ENCODE measurements at regions not wholly inside any gene's neighbourhood (a gene's known extent, or its start where the extent isn't known, plus 50 kb on each side); places are given as distances from the start of the nearest gene placed in this dataset.

GRCh38 chr16:6510261-6510660 is 822.4 kb upstream of the RBFOX1 start:
- no peak overlapping the region for H3K27ac ChIP-seq
- H3K4me1 ChIP-seq, result no peaks in the 10 kb centered on the region
- DNase-seq (ENCODE audit: low spot score in 2 of 2), result no peak
- no peaks in the 10 kb centered on the region for H3K27me3 ChIP-seq
- H3K9me3 ChIP-seq, result peaks cover 0 to 3% of the 10 kb centered on the region in 2 donors
- no peak overlapping the region for H3K4me3 ChIP-seq
- H3K36me3 ChIP-seq, result no peaks in the 10 kb centered on the region
- intact Hi-C loops (cut with DNase I; ENCODE audit: low total_unique reads), result no loop called here
- TF ChIP-seq CTCF (IDR thresholded peaks at IDR 0.05) (no peak), POLR2A (IDR thresholded peaks at IDR 0.05) (no peak), POLR2AphosphoS5 (IDR thresholded peaks at IDR 0.05) (no peak)

DNA sequence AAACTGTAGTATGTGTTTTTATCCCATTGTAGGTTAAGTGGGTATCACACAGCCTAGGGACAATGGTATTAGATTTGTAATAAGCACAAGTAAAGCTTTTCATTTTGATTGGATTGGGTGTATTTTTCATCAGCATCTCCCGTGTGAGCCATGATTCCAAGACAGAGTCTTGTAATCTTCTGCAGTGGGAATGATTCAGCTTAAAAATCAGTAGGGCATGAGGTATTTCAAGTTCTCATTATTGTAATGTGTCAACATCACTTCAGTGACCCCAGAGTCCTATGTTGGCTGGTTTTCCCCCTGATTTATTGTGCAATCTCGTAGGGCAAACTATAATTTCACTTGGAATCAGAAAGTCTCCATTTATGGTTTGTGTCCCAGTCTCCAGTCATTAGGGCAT is 833.2 kb upstream of the RBFOX1 start:
- H3K36me3 ChIP-seq, result no peaks in the 10 kb centered on the region
- no peaks in the 10 kb centered on the region for H3K4me1 ChIP-seq
- H3K9me3 ChIP-seq, result peaks cover 0 to 6% of the 10 kb centered on the region in 2 donors
- no peaks in the 10 kb centered on the region for H3K27me3 ChIP-seq
- TF ChIP-seq CTCF (IDR thresholded peaks at IDR 0.05), result no peak
- TF ChIP-seq POLR2A (IDR thresholded peaks at IDR 0.05), result no peak
- TF ChIP-seq POLR2AphosphoS5 (IDR thresholded peaks at IDR 0.05), result no peak
- intact Hi-C loops (cut with DNase I; ENCODE audit: low total_unique reads), result no loop called here
- H3K27ac ChIP-seq, result no peak overlapping the region
- no peak for DNase-seq (ENCODE audit: low spot score in 2 of 2)
- H3K4me3 ChIP-seq, result no peak overlapping the region

GRCh38 chr16:6498858-6499257 is 833.8 kb upstream of the RBFOX1 start:
- no peak for DNase-seq (ENCODE audit: low spot score in 2 of 2)
- no peaks in the 10 kb centered on the region for H3K4me1 ChIP-seq
- TF ChIP-seq POLR2AphosphoS5 (IDR thresholded peaks at IDR 0.05) (no peak), CTCF (IDR thresholded peaks at IDR 0.05) (no peak), POLR2A (IDR thresholded peaks at IDR 0.05) (no peak)
- peaks cover 0 to 6% of the 10 kb centered on the region in 2 donors for H3K9me3 ChIP-seq
- intact Hi-C loops (cut with DNase I; ENCODE audit: low total_unique reads), result no loop called here
- H3K36me3 ChIP-seq, result no peaks in the 10 kb centered on the region
- H3K27ac ChIP-seq, result no peak overlapping the region
- no peaks in the 10 kb centered on the region for H3K27me3 ChIP-seq
- H3K4me3 ChIP-seq, result no peak overlapping the region

DNA sequence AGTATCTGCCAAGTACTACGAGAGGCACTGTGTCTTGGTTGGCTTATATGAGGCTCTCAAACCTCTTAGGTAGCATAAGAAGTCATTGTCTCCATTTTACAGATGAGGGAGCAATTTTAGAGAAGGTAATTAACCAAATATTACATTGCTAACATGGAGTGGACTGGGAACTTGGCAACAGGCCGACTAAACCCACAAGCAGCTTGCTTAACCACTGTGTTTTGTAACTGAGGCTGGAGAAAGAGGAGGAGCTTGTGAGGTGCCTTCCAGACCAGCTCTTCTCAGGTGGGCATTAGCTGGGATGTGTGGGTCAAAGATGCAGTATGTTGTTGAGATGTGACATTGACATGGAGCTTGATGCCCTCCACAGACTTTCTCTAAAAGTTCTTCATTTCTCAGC is 835.6 kb upstream of the RBFOX1 start:
- intact Hi-C loops (cut with DNase I; ENCODE audit: low total_unique reads), result no loop called here
- TF ChIP-seq POLR2AphosphoS5 (IDR thresholded peaks at IDR 0.05) (no peak), CTCF (IDR thresholded peaks at IDR 0.05) (no peak), POLR2A (IDR thresholded peaks at IDR 0.05) (no peak)
- no peaks in the 10 kb centered on the region for H3K4me1 ChIP-seq
- H3K9me3 ChIP-seq, result peaks cover 0 to 6% of the 10 kb centered on the region in 2 donors
- no peaks in the 10 kb centered on the region for H3K27me3 ChIP-seq
- no peak overlapping the region for H3K27ac ChIP-seq
- no peaks in the 10 kb centered on the region for H3K36me3 ChIP-seq
- DNase-seq (ENCODE audit: low spot score in 2 of 2), result no peak
- no peak overlapping the region for H3K4me3 ChIP-seq

DNA sequence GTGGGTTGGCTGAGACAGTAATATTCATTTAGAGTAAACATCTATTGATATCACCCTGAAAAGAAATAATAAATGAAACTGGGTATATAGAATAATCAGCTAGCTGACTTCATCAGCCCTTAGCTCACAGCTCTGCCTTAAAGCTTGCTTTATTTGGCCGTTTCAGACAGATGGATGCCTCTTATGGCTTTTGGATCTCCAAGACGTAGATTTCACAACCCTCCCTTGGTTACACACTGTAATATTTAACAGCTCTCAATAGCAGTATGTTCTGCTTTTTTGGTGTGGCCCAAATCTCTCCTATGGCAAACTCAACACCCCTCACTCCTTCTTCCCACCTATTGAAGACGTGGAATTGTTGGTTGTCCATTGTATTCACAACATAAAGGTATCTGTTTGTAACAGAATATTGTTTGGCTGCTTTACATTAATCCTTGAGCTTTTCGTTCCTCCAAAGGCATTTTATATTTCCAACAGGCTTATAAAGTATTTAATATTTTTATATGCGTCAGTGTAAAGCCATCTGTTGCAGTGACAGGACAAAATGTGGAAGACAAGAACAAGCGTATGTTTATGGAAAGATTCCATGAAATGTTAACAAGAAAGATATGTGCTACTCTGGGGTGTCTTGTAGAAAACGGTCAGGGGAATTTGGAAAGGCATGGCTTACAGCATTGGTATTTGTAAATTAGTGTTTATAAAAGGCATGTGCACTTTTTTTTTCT is 837.0 kb upstream of the RBFOX1 start:
- H3K27me3 ChIP-seq, result no peaks in the 10 kb centered on the region
- H3K36me3 ChIP-seq, result no peaks in the 10 kb centered on the region
- H3K4me3 ChIP-seq, result no peak overlapping the region
- DNase-seq (ENCODE audit: low spot score in 2 of 2), result no peak
- TF ChIP-seq POLR2A (IDR thresholded peaks at IDR 0.05), result no peak
- no peak overlapping the region for H3K27ac ChIP-seq
- no peaks in the 10 kb centered on the region for H3K4me1 ChIP-seq
- intact Hi-C loops (cut with DNase I; ENCODE audit: low total_unique reads), result no loop called here
- H3K9me3 ChIP-seq, result peaks cover 0 to 6% of the 10 kb centered on the region in 2 donors

Data from breast epithelium (tissue), 4 donors.